Colonic mucosa (tissue), 4 donors: ENCODE measurements at regions not wholly inside any gene's neighbourhood (a gene's known extent, or its start where the extent isn't known, plus 50 kb on each side); places are given as distances from the start of the nearest gene placed in this dataset.

Experiments
- DNase-seq: peaks from one replicate; pipeline ENCODE4 v3.0.0-alpha.2; 2020
- H3K27ac ChIP-seq: fragments of 200-600 bp; one replicate; pipeline ENCODE4 v1.8.0; 2021
- H3K27me3 ChIP-seq: fragments of 200-600 bp; one replicate; pipeline ENCODE4 v1.8.0; 2021
- H3K36me3 ChIP-seq: fragments of 200-600 bp; one replicate; pipeline ENCODE4 v1.8.0; 2021
- H3K4me1 ChIP-seq: fragments of 200-600 bp; one replicate; pipeline ENCODE4 v1.8.0; 2021; ENCODE audit warnings: mild to moderate bottlenecking
- H3K4me3 ChIP-seq: fragments of 200-600 bp; one replicate; pipeline ENCODE4 v1.8.0; 2021
- H3K9ac ChIP-seq, 2 donors: one replicate each; pipeline ENCODE4 v1.7.0; 2013; ENCODE audit warnings: control low read depth in 2 of 2, low read depth in 2 of 2, low read length in 2 of 2
- H3K9me3 ChIP-seq: fragments of 200-600 bp; one replicate; pipeline ENCODE4 v1.8.0; 2021
- CTCF ChIP-seq: fragments of 200-600 bp; IDR thresholded peaks from one replicate; pipeline ENCODE4 v1.8.0; 2022; ENCODE audit warnings: antibody characterized with exemption, mild to moderate bottlenecking
- intact Hi-C: fragments of 100-400 bp; cut with DNase I; formaldehyde crosslinking; loops from one replicate; pipeline ENCODE4 v1.14.1; 2022
- donor health status: healthy.
- donor health status: DM: no; HTN: no; CAD: no.
- donor health status: DM: no; HTN: no; CAD: no.

- no peak overlapping the region for H3K4me3 ChIP-seq
- H3K9ac ChIP-seq, result no peak overlapping the region
- no peaks in the 10 kb centered on the region for H3K36me3 ChIP-seq
- H3K4me1 ChIP-seq, result no peaks in the 10 kb centered on the region
- H3K9me3 ChIP-seq, result no peaks in the 10 kb centered on the region
- no peak overlapping the region for H3K27ac ChIP-seq
- no peak for TF ChIP-seq CTCF
- intact Hi-C loops, result no loop called here
- H3K27me3 ChIP-seq, result no peaks in the 10 kb centered on the region
- no peak for DNase-seq
These were observed 490.9 kb upstream of the MIS18BP1 start for GRCh38 chr14:45743884-45744283.

- no peak overlapping the region for H3K27ac ChIP-seq
- no peak overlapping the region for H3K4me3 ChIP-seq
- DNase-seq, result no peak
- H3K9me3 ChIP-seq, result no peaks in the 10 kb centered on the region
- H3K9ac ChIP-seq, result no peak overlapping the region
- H3K27me3 ChIP-seq, result no peaks in the 10 kb centered on the region
- no peaks in the 10 kb centered on the region for H3K4me1 ChIP-seq
- TF ChIP-seq CTCF, result no peak
- intact Hi-C loops, result no loop called here
- H3K36me3 ChIP-seq, result no peaks in the 10 kb centered on the region
These were observed 489.2 kb upstream of the MIS18BP1 start for GRCh38 chr14:45742187-45742586.

GRCh38 chr14:45728434-45729225 lies 475.6 kb upstream of the MIS18BP1 start:
- no peaks in the 10 kb centered on the region for H3K4me1 ChIP-seq
- H3K4me3 ChIP-seq, result no peak overlapping the region
- TF ChIP-seq CTCF, result no peak
- H3K9me3 ChIP-seq, result no peaks in the 10 kb centered on the region
- no peak for DNase-seq
- H3K27me3 ChIP-seq, result no peaks in the 10 kb centered on the region
- H3K9ac ChIP-seq, result no peak overlapping the region
- no peak overlapping the region for H3K27ac ChIP-seq
- H3K36me3 ChIP-seq, result no peaks in the 10 kb centered on the region
- intact Hi-C loops, result no loop called here

GRCh38 chr14:45727133-45727532 lies 474.1 kb upstream of the MIS18BP1 start:
- H3K27ac ChIP-seq, result no peak overlapping the region
- no peak overlapping the region for H3K4me3 ChIP-seq
- intact Hi-C loops, result no loop called here
- TF ChIP-seq CTCF, result no peak
- H3K9ac ChIP-seq, result no peak overlapping the region
- no peaks in the 10 kb centered on the region for H3K4me1 ChIP-seq
- DNase-seq, result no peak
- H3K27me3 ChIP-seq, result no peaks in the 10 kb centered on the region
- no peaks in the 10 kb centered on the region for H3K9me3 ChIP-seq
- no peaks in the 10 kb centered on the region for H3K36me3 ChIP-seq

- no peaks in the 10 kb centered on the region for H3K9me3 ChIP-seq
- TF ChIP-seq CTCF, result no peak
- H3K27me3 ChIP-seq, result no peaks in the 10 kb centered on the region
- no peaks in the 10 kb centered on the region for H3K4me1 ChIP-seq
- H3K4me3 ChIP-seq, result no peak overlapping the region
- intact Hi-C loops, result no loop called here
- no peak overlapping the region for H3K27ac ChIP-seq
- H3K36me3 ChIP-seq, result no peaks in the 10 kb centered on the region
- no peak for DNase-seq
- no peak overlapping the region for H3K9ac ChIP-seq
These were observed 468.5 kb upstream of the MIS18BP1 start for GRCh38 chr14:45721472-45721871.
